GM10266 (cell line): ENCODE measurements at regions not wholly inside any gene's neighbourhood (a gene's known extent, or its start where the extent isn't known, plus 50 kb on each side); places are given as distances from the start of the nearest gene placed in this dataset.

Experiments used
- DNase-seq: peaks from one replicate; pipeline ENCODE4 v3.0.0; 2012; ENCODE audit errors: extremely low spot score
- TF ChIP-seq, protein P1 (sequence below): IDR thresholded peaks from 2 replicates; pipeline ENCODE4 v1.5.1; 2012; ENCODE audit warnings: mild to moderate bottlenecking, low read depth; ENCODE audit not compliant: control insufficient read depth, insufficient read depth; ENCODE audit errors: missing control alignments

DNA sequence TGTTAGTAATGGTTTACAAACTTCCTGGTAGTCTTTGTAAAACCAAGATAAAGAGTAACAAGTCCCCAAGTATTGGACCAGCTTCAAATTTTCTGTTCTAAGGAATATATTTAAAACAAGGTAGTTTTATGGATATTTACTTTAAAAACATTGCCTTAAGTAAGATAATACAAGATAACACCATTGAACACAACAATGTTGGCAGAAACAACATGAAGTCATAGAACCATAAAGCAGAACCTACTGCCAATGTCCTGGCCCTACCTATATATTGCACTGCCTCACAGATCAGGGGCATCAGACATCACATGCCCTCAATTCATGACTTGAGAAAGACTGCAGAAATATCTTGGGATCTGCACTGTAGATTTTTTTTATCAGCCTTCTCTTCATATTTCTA, 1176.2 kb downstream of the PCDH7 start:
- no peak for DNase-seq
- TF ChIP-seq, protein P1, sequence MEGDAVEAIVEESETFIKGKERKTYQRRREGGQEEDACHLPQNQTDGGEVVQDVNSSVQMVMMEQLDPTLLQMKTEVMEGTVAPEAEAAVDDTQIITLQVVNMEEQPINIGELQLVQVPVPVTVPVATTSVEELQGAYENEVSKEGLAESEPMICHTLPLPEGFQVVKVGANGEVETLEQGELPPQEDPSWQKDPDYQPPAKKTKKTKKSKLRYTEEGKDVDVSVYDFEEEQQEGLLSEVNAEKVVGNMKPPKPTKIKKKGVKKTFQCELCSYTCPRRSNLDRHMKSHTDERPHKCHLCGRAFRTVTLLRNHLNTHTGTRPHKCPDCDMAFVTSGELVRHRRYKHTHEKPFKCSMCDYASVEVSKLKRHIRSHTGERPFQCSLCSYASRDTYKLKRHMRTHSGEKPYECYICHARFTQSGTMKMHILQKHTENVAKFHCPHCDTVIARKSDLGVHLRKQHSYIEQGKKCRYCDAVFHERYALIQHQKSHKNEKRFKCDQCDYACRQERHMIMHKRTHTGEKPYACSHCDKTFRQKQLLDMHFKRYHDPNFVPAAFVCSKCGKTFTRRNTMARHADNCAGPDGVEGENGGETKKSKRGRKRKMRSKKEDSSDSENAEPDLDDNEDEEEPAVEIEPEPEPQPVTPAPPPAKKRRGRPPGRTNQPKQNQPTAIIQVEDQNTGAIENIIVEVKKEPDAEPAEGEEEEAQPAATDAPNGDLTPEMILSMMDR: no peak

DNA sequence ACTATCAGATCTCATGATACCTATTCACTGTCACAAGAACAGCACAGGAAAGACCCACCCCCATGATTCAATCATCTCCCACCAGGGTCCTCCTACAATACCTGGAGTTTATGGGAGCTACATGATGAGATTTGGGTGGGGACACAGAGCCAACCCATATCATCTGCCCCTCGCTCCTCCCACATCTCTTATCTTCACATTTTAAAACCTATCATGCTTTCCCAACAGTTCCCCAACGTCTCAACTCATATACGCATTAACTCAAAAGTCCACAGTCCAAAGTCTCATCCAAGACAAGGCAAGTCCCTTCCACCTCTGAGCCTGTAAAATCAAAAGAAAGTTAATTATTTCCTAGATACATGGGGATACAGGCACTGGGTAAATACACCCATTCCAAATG, 1185.2 kb downstream of the PCDH7 start:
- DNase-seq: no peak
- TF ChIP-seq, protein P1: no peak

DNA sequence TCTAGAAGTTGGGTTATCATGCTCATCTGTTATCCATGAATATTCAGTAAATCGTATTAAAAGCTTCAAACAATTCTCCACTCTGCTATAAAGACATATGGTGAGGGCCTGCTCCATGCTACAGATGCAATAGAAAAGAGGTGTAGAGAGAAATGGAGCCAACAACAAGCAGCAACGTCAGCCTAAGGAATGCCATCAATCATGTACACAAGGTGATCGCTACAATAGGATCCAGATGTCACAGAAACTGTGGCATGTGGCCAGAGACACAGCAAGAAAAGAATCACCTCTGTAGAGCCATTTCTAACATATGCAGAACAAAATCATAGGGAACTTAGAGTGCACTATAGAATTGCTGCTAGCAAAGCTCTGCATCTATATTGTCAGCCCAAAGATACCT, 1188.1 kb downstream of the PCDH7 start:
- no peak for DNase-seq
- TF ChIP-seq, protein P1: no peak

DNA sequence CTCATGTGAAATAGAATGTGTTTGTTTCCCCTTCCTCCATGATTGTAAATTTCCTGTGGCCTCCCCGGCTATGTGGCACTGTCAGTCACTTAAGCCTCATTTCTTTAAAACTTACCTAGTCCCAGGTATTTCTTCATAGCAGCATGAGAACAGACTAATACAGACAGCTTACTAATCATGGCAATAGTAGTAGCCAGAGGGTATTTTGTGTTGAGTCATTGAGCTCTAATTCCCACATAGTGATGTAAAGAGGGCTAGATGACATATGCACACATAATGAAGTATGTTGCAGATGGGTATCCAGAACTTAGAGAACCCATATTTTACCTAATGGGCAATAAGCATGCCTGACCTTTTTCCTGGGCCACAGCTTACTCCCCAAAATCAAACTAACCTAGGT, 1197.2 kb downstream of the PCDH7 start:
- TF ChIP-seq, protein P1: no peak

DNA sequence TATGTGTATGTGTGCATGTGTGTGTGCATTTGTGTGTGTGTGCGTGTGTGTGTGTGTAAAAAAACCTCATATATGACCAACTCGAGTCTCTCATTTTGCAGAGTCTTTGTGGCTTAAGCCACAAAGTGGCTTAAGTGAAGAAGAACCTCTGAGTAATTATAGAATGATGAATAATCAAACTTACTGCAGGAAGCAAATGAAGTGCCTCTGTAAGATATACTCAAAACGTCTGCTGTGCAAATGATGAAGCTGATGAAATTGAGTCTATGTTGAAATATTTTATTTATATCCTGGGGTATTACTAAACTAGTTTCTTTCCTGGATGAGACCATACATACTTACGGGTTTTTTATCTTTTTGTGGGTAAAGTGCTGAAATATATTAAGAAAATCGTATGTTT, 1198.7 kb downstream of the PCDH7 start:
- TF ChIP-seq, protein P1: no peak
- no peak for DNase-seq

More for the DNA sequence above, 1197.2 kb downstream of the PCDH7 start:
- DNase-seq: no peak

DNA sequence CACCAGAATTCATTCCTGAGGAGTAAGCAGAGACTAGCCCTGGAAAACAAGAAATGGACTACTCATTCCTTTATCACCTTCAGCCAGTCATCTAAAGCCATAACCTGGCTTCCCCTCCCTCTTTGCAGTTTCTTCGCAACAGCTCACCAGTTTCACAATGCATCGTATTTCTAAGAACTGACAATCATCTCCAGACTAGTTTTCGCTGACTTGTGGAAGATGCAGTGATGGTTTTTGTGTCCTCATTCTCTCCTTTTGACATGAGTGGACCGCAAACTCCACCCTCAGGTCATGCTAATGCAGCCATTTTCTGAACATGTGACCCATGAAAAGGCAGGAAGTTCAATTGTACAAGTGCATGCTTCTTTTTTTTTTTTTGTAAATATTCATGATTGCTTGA, 1203.5 kb downstream of the PCDH7 start:
- TF ChIP-seq, protein P1: no peak
- no peak for DNase-seq

DNA sequence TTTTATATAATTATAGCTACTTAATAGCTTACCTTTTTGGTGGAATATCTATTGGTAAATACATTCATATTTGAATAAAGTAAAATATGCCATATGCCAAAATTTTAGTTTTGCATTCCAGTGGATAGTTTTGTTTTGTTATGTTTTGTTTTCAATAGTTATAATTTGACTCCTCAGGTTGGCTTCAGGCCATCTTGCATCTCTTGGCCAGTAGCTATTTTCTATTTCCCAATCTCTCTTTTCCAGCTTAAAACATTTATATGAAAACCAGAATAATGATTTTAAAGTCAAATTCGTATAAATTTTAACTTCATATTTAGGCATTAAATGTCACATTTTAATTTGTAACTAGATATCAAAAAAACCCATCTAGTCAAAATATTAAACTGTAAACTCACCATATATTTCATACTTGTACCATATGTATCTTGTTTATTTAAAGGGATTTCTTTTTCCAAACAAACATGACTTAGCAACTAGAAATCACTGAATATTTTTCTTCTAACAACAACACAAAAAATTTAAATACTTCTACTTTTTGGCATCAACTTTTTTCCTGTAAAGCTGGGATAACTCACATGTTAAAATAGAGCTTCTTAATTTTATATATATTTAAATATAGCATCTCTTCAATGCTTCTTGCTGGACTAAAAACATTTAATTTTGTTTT, 1209.6 kb downstream of the PCDH7 start:
- TF ChIP-seq, protein P1: no peak
- no peak for DNase-seq
